Esophagus muscularis mucosa (tissue), 4 donors: ENCODE measurements at regions not wholly inside any gene's neighbourhood (a gene's known extent, or its start where the extent isn't known, plus 50 kb on each side); places are given as distances from the start of the nearest gene placed in this dataset.
A peak's percentile ranks its signal among the peaks of the same experiment; 100 is the strongest.

Source experiments
- DNase-seq: peaks from one replicate; pipeline ENCODE4 v3.0.0-alpha.2; 2017; ENCODE audit errors: extremely low spot score
- H3K27ac ChIP-seq, 4 donors: fragments of 200-600 bp; sonication (generic); replicated peaks in 1 of 4; 1 replicate in 3 of 4; 2 replicates in 1 of 4; pipeline ENCODE4 v1.5.1; 2016 to 2019; ENCODE audit warnings: mild to moderate bottlenecking in 1 of 4
- H3K27me3 ChIP-seq, 4 donors: fragments of 200-600 bp; sonication (generic); one replicate each; pipeline versions ENCODE4 v1.5.1 to v1.6.0; 2016 to 2019
- H3K36me3 ChIP-seq, 4 donors: fragments of 200-600 bp; sonication (generic); one replicate each; pipeline ENCODE4 v1.5.1; 2016 to 2019
- H3K4me1 ChIP-seq, 4 donors: fragments of 200-600 bp; sonication (generic); one replicate each; pipeline ENCODE4 v1.5.1; 2016 to 2019
- H3K4me3 ChIP-seq, 4 donors: fragments of 200-600 bp; sonication (generic); 1 replicate in 2 of 4; 2 replicates in 2 of 4; pipeline ENCODE4 v1.5.1; 2016 to 2019; ENCODE audit warnings: mild to moderate bottlenecking in 4 of 4, moderate library complexity in 1 of 4
- H3K9me3 ChIP-seq, 4 donors: fragments of 200-600 bp; sonication (generic); 1 replicate in 3 of 4; 2 replicates in 1 of 4; pipeline ENCODE4 v1.5.1; 2016 to 2019
- CTCF ChIP-seq, 3 experiments: fragments of 200-600 bp in 2 of 3; fragments of 450-650 bp in 1 of 3; sonication (generic) in 2 of 3; IDR thresholded peaks; one replicate each; pipeline ENCODE4 v1.5.1; 2017 to 2019; ENCODE audit warnings: antibody characterized with exemption in 3 of 3, mild to moderate bottlenecking in 2 of 3, moderate library complexity in 1 of 3
- EP300 ChIP-seq: sonication (generic); formaldehyde crosslinking; IDR thresholded peaks from one replicate; pipeline ENCODE4 v1.6.1; 2017; ENCODE audit warnings: antibody characterized with exemption
- POLR2A ChIP-seq: fragments of 450-650 bp; IDR thresholded peaks from one replicate; pipeline ENCODE4 v1.6.1; 2017; ENCODE audit warnings: antibody characterized with exemption, moderate library complexity, mild to moderate bottlenecking, low read depth
- POLR2AphosphoS5 ChIP-seq, 2 donors: sonication (generic); formaldehyde crosslinking; IDR thresholded peaks; one replicate each; pipeline ENCODE4 v1.6.1; 2017; ENCODE audit warnings: antibody characterized with exemption in 2 of 2
- WGBS: methylation state at CpG from one replicate; pipeline ENCODE4 v1.1.5; 2018; 5-methylcytosine and 5-hydroxymethylcytosine counted together
- intact Hi-C: fragments of 100-400 bp; cut with DNase I; formaldehyde crosslinking; loops from one replicate; pipeline ENCODE4 v1.15.1; 2023

GRCh38 chr20:60137657-60138245 is 179.5 kb downstream of the CDH26 start:
- DNase-seq = peak; percentile 64
- no peaks in the 10 kb centered on the region for H3K27me3 ChIP-seq
- peaks cover 0 to 5% (median 2%) of the 10 kb centered on the region in 4 donors for H3K4me1 ChIP-seq
- 51% methylated on average over 3 of the region's 3 CpGs for WGBS
- H3K4me3 ChIP-seq = peak overlapping the region; percentile 27 to 53 (median 44)
- TF ChIP-seq EP300 = no peak
- peak in 2 of 3 experiments; percentile 14 to 37 for TF ChIP-seq CTCF (IDR thresholded peaks at IDR 0.05)
- no peaks in the 10 kb centered on the region for H3K9me3 ChIP-seq
- no peaks in the 10 kb centered on the region for H3K36me3 ChIP-seq
- no peak overlapping the region for H3K27ac ChIP-seq
- intact Hi-C loops = no loop called here

- H3K4me1 ChIP-seq = peaks cover 0 to 10% (median 2%) of the 10 kb centered on the region in 4 donors
- H3K4me3 ChIP-seq = peak overlapping the region; percentile 27 to 53 (median 44)
- 72% methylated on average over 35 of the region's 39 CpGs for WGBS
- DNase-seq = peak; percentile 91
- no peak for TF ChIP-seq EP300
- TF ChIP-seq CTCF (IDR thresholded peaks at IDR 0.05) = no peak
- TF ChIP-seq POLR2AphosphoS5 (IDR thresholded peaks at IDR 0.05) = no peak
- no peak for TF ChIP-seq POLR2A
- H3K36me3 ChIP-seq = no peaks in the 10 kb centered on the region
- no peaks in the 10 kb centered on the region for H3K9me3 ChIP-seq
- intact Hi-C loops = no loop called here
- no peak overlapping the region for H3K27ac ChIP-seq
- no peaks in the 10 kb centered on the region for H3K27me3 ChIP-seq
These were observed 180.3 kb downstream of the CDH26 start for GRCh38 chr20:60138256-60139220.

- TF ChIP-seq POLR2AphosphoS5 (IDR thresholded peaks at IDR 0.05) = no peak
- no peak for TF ChIP-seq POLR2A
- no peak for TF ChIP-seq CTCF (IDR thresholded peaks at IDR 0.05)
- no peak for TF ChIP-seq EP300
- Histone ChIP-seq H3K27me3 (no peaks in the 10 kb centered on the region), H3K4me1 (peaks cover 0 to 10% (median 2%) of the 10 kb centered on the region in 4 donors), H3K27ac (no peak overlapping the region), H3K4me3 (no peak overlapping the region), H3K9me3 (no peaks in the 10 kb centered on the region), H3K36me3 (no peaks in the 10 kb centered on the region)
- DNase-seq = peak; percentile 55
- intact Hi-C loops = no loop called here
- WGBS = 77% methylated on average over 11 of the region's 11 CpGs
These were observed 181.6 kb downstream of the CDH26 start for GRCh38 chr20:60139663-60140446.

- H3K27ac ChIP-seq = no peak overlapping the region
These were observed 184.4 kb downstream of the CDH26 start for GRCh38 chr20:60142587-60142986.

More at GRCh38 chr20:60142587-60142986, 184.4 kb downstream of the CDH26 start:
- H3K36me3 ChIP-seq = no peaks in the 10 kb centered on the region
- H3K4me3 ChIP-seq = no peak overlapping the region
- H3K27me3 ChIP-seq = no peaks in the 10 kb centered on the region
- H3K9me3 ChIP-seq = no peaks in the 10 kb centered on the region
- peak; percentile 12 for DNase-seq
- intact Hi-C loops = no loop called here
- H3K4me1 ChIP-seq = peaks cover 0 to 10% (median 2%) of the 10 kb centered on the region in 4 donors
- no peak for TF ChIP-seq POLR2AphosphoS5 (IDR thresholded peaks at IDR 0.05)
- no peak for TF ChIP-seq EP300
- TF ChIP-seq POLR2A = no peak
- TF ChIP-seq CTCF (IDR thresholded peaks at IDR 0.05) = no peak
- WGBS = 86% methylated on average over 1 of the region's 1 CpG
